Breast epithelium (tissue), 3 donors: ENCODE measurements at regions not wholly inside any gene's neighbourhood (a gene's known extent, or its start where the extent isn't known, plus 50 kb on each side); places are given as distances from the start of the nearest gene placed in this dataset.

Source experiments
- CTCF ChIP-seq, 3 donors: fragments of 450-650 bp; IDR thresholded peaks; one replicate each; pipeline ENCODE4 v1.5.1; 2016 to 2017; ENCODE audit warnings: antibody characterized with exemption in 3 of 3, mild to moderate bottlenecking in 3 of 3, moderate library complexity in 3 of 3
- POLR2AphosphoS5 ChIP-seq, 3 donors: sonication (generic); formaldehyde crosslinking; IDR thresholded peaks; one replicate each; pipeline ENCODE4 v1.6.1; 2017; ENCODE audit warnings: antibody characterized with exemption in 3 of 3

- TF ChIP-seq CTCF (IDR thresholded peaks at IDR 0.05) (no peak), POLR2AphosphoS5 (IDR thresholded peaks at IDR 0.05) (no peak)
Observed at GRCh38 chr2:5977477-5977876, 285.3 kb downstream of the SOX11 start.
